GM18498 (cell line): ENCODE measurements at regions not wholly inside any gene's neighbourhood (a gene's known extent, or its start where the extent isn't known, plus 50 kb on each side); places are given as distances from the start of the nearest gene placed in this dataset.

Experiments
- ATAC-seq: cut with Tn5 transposase; IDR thresholded peaks from one replicate; pipeline ENCODE4 v1.9.1; 2021; ENCODE audit warnings: mild to moderate bottlenecking, moderate library complexity; ENCODE audit not compliant: unreplicated experiment

GRCh38 chr6:164142322-164142721, 727.8 kb downstream of the QKI start:
- no peak for ATAC-seq

- no peak for ATAC-seq
Measured at GRCh38 chr6:164135511-164136132, 721.1 kb downstream of the QKI start.

GRCh38 chr6:164133095-164133494, 718.6 kb downstream of the QKI start:
- no peak for ATAC-seq

GRCh38 chr6:164130585-164130984, 716.1 kb downstream of the QKI start:
- ATAC-seq = no peak

GRCh38 chr6:164130151-164130550, 715.6 kb downstream of the QKI start:
- no peak for ATAC-seq

- no peak for ATAC-seq
Measured at GRCh38 chr6:164129218-164129617, 714.7 kb downstream of the QKI start.

GRCh38 chr6:164128101-164128500, 713.6 kb downstream of the QKI start:
- no peak for ATAC-seq

- no peak for ATAC-seq
Measured at GRCh38 chr6:164124986-164125385, 710.5 kb downstream of the QKI start.

GRCh38 chr6:164124473-164124872, 710.0 kb downstream of the QKI start:
- ATAC-seq = no peak

GRCh38 chr6:164122109-164122508, 707.6 kb downstream of the QKI start:
- no peak for ATAC-seq

- no peak for ATAC-seq
Measured at GRCh38 chr6:164121527-164121926, 707.0 kb downstream of the QKI start.

- ATAC-seq = no peak
Measured at GRCh38 chr6:164114651-164115050, 700.1 kb downstream of the QKI start.

- no peak for ATAC-seq
Measured at GRCh38 chr6:164114051-164114450, 699.5 kb downstream of the QKI start.

- no peak for ATAC-seq
Measured at GRCh38 chr6:164113637-164114036, 699.1 kb downstream of the QKI start.

- ATAC-seq = no peak
Measured at GRCh38 chr6:164109770-164110140, 695.2 kb downstream of the QKI start.

GRCh38 chr6:164108869-164109769, 694.6 kb downstream of the QKI start:
- no peak for ATAC-seq

GRCh38 chr6:164108092-164108491, 693.6 kb downstream of the QKI start:
- no peak for ATAC-seq

GRCh38 chr6:164107297-164107995, 692.9 kb downstream of the QKI start:
- no peak for ATAC-seq

- ATAC-seq = no peak
Measured at GRCh38 chr6:164106345-164106769, 691.8 kb downstream of the QKI start.

GRCh38 chr6:164105705-164106104, 691.2 kb downstream of the QKI start:
- ATAC-seq = no peak

- ATAC-seq = no peak
Measured at GRCh38 chr6:164104432-164104831, 689.9 kb downstream of the QKI start.

GRCh38 chr6:164102693-164103092, 688.2 kb downstream of the QKI start:
- no peak for ATAC-seq
